GM21619 (cell line): ENCODE measurements at regions not wholly inside any gene's neighbourhood (a gene's known extent, or its start where the extent isn't known, plus 50 kb on each side); places are given as distances from the start of the nearest gene placed in this dataset.
A peak's percentile ranks its signal among the peaks of the same experiment; 100 is the strongest.
"Not testable (repeated sequence)": the region's sequence is repeated elsewhere in the genome, so short reads cannot be mapped to it uniquely, and the experiment has no call there.

Experiments
- ATAC-seq: cut with Tn5 transposase; IDR thresholded peaks from one replicate; pipeline ENCODE4 v1.9.1; 2021; ENCODE audit not compliant: unreplicated experiment

DNA sequence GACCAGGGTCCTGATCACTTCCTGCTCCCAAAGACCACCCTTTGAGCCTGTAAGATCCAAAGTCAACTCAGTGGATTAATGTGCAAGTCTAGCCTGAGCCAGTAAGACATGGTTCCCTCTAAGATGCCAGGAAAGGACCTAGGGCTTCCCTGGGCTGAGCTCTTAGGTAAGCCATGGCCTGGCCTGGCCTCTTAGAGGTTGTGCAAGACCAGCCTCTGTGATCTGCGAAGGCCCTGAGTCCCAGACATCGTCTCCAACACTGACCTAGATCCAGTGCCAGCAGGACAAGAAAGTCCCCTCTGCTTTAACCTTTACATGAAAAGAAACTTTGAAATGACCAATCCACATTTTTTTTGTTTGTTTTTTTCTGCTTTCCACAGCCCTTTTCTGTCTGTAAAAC lies 73.6 kb upstream of the CYP1B1 start:
- ATAC-seq: no peak

DNA sequence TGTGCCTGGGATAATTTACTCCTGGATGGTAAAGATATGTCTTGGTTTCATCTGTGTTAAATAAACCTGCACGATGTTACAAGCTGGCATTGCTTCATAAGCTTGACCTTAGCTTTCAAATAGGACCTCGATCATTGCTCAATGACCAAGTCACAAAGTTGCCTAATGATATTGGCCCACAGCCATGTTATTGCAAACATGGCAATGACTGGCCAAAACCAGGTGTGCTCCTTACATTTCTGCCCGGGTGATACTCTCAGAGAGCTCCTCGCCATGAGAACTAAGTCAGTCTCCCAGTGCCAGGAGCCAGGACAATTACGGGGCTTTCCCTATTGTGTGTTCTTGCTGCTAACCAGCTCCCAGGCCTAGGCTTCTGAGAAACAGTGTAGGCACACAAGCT lies 72.5 kb upstream of the CYP1B1 start:
- ATAC-seq: no peak

DNA sequence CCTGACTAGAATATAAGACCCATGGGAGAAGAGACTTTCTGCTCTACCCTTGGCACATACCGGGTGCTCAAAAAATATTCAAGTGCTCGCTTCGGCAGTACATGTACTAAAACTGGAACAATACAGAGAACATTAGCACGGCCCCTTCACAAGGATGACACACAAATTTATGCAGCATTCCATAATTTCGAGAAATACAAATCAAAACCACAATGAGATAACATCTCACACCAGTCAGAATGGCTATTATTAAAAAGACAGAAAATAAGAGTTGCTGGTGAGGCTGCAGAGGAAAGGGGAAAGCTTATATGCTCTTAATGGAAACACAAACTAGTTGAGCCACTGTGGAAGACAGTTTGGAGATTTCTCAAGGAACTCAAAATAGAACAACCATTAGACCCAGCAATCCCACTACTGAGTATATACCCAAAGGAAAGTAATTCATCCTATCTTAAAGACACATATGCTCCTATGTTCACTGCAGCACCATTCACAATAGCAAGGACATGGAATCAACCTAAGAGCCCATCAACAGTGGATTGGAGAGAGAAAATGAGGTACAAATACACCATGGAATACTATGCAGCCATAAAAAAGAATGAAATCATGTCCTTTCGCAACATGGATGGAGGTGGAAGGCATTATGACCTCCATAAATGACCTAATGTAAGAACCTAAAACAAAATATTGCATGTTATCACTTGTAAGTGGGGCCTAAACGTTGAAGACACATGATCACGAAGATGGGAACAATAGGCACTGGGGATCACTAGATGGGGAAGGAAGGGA lies 71.6 kb upstream of the CYP1B1 start:
- no peak for ATAC-seq

DNA sequence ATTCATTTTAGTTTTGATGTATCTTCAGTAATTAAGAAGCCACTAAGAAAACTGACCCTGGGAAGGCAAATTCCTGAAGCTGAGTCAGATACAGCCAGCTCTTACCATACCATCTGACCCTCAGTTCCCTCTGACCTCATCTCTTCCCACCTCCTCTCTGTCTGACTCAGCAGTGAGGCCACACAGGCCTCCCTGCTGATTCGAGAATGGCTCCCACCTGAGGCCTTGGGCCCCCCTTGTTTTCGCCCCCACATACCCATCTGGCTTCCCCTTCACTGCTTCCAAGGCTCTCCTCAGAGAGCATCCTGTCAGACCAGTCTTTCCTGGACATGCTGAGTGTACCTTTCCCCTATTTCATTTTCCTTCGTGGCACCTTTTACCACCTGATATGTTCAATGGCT lies 71.0 kb upstream of the CYP1B1 start:
- peak; percentile 89 for ATAC-seq

DNA sequence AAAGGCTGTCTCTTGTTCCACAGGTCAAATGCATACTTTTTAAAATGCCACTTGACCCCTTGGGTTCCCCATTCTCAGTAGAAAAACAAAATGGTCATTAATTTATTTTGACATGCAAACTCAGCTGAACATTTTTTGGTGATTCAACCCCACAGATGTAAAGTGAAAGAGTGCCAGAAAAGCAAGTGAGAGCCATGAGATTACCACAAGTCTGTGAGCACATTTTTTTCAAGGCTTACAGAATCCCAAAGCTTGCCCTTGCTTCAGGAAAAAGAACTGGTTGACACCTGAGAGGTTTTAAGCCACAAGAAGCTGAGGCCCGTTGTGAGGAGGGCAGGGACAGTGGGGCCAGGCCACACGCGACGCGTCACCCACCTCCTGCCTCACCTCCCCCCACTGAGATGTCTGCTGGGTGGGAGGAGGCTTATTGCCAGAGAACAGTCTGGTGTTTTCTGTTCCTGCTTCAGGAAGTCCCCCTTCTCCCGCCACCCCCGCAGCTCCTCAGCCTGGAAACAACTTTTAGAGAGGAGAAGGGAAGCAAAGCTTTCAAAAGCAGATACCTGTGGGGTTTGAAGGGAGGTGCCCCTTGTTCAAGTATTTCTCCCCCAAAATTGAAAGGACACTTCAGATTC lies 70.4 kb upstream of the CYP1B1 start:
- peak; percentile 58 for ATAC-seq

DNA sequence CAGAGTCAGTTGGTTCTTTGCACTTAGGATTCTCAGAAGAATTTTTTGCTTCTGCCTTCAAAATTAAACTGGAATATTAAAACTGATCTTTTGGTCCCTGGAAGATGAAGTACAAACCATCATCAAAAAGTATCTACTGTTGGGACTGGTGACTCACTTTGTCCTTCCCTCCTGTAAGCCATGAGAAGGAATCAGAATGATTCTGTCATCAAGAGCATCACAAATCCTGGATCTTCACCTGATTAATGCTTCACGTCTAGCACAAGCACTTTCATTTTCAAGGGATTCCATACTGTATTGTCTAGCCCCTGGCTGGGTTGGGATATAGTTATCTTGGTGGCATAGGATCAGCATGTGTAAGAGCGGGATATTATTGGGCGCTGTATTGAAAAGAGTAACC lies 69.3 kb upstream of the CYP1B1 start:
- no peak for ATAC-seq

DNA sequence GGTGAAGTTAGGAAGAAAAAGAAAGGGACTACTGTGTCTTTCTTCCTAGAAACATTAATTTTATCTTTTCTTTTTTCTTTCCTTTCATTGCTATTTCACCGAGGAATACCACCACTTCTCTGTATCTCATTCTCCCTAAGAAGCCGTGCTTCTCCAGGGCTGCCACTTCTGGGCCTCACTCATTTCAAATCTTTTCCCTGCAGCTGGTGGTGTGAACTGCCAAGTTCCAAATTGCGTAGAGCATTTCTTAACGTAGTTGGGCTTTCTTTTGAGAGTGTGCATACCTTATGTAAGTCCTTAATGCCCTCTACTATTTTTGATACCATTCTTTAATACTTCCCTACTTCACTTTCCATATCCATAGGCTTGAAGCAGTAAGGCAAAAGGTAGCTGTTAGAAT lies 66.7 kb upstream of the CYP1B1 start:
- no peak for ATAC-seq

DNA sequence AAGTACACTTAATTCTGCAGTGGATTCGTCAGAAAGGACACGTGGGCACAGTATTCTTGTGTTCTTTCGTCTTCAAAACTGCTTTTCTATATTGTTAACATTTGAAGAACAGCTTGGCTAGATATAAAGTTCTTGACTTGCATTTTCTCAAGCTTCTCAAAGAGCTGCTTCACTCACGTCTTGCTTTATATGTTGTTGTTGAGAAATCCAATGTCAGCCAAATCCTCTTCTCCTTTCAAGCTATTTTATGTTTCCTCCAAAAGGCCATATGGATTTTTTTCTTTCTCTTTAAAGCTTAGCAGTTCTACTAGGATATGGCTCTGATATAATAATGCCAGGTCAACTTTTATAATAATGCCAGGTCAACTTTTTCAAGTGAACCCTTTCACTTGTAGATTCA lies 65.5 kb upstream of the CYP1B1 start:
- no peak for ATAC-seq

DNA sequence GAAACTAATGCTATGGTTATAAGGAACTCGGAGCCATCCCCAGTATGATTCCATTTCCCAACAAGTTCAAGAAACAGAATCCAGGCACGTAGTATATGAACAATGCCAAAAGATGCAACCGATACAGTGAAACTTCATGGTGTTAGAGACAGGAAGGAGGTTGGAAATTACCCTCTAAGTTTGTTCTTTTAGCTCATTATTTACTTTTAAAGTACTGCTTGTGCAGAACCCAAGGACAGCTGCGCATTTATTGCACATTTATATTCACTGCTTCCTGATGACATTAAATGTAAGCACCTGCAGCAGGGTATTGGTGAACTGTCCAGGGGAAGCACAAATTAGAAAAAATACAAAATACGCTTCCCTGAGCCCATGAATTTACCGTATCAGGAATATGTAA lies 63.0 kb upstream of the CYP1B1 start:
- ATAC-seq: no peak

DNA sequence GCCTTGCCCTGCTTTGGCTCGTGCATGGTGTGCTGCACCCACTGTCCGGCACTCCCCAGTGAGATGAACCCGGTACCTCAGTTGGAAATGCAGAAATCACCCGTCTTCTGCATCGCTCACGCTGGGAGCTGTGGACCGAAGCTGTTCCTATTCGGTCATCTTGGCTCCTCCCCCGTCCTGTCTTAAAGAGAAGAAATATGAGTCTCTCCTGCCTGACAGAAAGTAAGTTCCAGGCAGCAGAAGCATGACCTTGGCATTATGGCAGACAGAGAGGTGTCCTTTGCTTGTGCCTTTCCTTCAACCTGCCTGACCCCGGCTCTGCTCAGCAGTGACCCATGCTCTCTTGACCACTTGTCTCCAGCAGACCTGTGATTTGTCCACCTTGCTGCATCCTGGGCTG lies 62.5 kb upstream of the CYP1B1 start:
- ATAC-seq: no peak

DNA sequence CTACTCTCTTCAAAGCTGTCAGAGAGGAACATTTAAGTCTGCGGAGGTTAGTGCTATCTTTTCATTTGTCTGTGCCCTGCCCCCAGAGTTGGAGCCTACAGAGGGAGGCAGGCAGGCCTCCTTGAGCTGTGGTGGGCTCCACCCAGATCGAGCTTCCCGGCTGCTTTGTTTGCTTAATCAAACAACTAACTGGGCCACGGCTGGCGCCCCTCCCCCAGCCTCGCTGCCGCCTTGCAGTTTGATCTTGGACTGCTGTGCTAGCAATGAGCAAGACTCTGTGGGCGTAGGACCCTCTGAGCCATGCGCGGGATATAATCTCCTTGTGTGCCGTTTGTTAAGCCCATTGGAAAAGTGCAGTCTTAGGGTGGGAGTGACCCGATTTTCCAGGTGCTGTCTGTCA lies 62.0 kb upstream of the CYP1B1 start:
- not testable (repeated sequence) for ATAC-seq

DNA sequence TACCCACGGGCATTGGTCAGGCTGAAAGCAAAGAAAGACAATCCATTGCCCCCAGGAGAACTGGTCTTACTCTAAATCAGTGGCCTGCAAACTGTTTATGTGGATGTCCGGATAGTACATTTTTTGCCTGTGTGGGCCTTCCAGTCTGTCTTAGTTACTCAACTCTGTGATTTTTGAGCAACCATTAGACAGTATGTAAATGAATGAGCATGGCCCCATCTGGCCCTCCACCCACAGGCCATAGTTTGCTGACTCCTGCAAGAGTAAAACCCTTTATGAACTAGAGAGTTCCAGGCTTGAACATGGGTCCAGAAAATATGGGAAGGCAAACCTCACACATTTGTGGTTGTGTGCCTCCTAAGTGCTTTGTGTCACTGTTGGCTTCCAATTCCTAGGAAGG lies 55.7 kb upstream of the CYP1B1 start:
- ATAC-seq: no peak

DNA sequence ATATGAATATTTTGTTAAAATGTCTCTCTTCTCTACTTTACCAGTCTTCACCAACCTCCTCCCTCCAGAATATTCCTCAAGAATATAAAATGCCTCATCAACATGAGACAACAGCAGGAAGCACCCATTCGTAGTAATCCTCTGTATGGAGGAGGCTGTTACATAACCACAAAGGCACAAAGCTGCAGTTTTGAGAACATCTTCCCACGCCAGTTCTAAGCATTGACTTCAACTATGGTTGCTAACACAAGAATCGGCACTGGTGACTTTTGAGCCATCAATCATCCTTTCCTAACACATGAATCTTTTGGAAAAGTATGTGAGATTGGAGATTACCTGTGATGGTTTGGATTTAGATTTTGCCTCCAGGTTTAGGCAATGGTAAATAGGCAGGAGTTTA lies 54.9 kb upstream of the CYP1B1 start:
- ATAC-seq: no peak

DNA sequence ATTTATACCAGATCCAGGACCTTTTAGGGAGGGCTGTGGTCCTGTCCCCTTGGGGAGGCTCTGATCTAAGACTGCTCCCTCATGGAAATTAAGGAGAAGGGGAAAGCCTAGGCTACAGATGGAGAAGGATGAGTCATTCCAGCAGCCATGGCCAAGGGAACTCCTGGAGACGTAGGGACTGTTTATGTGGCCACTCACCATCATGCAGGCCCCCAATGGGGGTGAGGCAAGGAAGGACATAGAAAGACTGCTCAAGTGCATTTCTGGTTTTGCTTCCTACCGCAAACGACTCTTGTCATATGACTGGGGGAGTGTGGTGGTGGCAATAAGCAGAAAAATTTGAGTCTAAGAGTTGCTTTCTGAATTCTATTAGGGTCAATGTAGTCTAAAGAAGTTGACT lies 54.0 kb upstream of the CYP1B1 start:
- ATAC-seq: no peak

DNA sequence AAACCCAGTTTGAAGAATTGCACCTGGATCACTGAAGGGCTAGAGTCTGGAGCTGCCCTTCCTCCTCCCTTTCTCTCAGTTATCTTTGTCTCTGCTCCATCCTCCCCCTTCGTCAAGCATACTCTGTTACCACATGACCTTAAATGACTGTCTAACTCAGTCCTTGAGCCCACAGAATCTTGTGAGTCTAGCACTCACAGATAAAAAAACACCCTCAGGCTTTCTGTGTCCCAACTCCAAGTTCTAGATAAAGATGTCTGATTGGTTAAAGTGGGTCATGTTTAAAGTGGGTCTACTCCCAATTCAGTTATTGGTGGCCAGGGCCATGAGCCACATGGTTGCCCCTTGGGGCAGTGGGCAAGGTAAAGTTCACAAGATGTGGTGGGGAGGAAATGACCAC lies 53.5 kb upstream of the CYP1B1 start:
- ATAC-seq: no peak

DNA sequence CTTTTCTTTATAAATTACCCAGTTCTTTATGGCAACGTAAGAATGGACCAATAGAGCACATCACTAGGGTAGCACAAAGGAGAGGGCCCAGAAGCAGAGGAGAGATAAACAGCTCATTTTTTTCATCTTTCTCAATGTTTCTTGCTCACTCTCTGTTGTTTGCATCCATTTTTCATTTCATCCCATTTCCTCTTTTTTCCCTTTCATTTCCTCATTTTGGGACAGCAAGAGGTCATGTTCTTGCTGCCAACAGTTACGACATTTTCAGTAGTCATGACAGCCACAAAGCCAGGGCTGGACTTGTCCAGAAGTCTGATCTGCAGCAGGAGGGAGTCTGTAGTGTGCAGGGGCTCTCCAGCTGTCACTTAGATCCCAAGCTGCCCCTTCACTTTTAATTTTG lies 52.7 kb upstream of the CYP1B1 start:
- no peak for ATAC-seq

DNA sequence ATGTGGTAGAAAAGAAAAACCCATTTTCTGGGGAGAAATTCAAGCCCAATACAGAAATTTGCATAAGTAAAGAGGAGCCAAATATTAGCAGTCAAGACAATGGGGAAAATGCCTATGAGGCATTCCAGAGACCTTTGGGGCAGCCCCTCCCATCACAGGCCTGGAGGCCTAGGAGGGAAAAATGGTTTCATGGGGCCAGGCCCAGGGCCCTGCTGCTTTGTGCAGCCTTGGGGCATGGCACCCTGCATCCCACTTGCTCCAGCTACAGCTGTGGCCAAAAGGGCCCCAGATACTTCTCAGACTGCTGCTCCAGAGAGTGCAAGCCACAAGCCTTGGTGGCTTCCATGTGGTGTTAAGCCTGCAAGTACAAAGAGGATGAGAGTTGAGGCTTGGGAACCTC lies 51.3 kb upstream of the CYP1B1 start:
- no peak for ATAC-seq

DNA sequence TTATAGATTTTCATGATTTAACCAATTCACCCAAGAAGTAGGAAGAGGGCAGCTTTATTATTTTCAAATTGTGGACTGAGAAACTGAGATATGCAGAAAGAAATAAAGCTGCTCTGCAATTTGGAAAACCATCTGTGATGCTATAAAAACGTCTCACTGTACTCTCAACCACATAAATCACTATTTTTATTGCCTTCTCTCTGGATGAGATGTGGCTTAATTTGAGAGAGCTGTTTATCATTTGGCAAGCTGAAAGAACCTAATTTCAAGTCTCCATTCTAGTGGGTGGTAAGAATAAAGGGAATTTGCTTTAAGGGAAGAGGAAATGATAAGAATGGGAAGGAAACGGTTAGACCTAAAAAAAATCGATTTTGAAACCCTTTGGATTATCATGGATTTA lies 49.9 kb upstream of the CYP1B1 start:
- no peak for ATAC-seq
